ENCODE measurements at regions not wholly inside any gene's neighbourhood (a gene's known extent, or its start where the extent isn't known, plus 50 kb on each side); places are given as distances from the start of the nearest gene placed in this dataset.

DNA sequence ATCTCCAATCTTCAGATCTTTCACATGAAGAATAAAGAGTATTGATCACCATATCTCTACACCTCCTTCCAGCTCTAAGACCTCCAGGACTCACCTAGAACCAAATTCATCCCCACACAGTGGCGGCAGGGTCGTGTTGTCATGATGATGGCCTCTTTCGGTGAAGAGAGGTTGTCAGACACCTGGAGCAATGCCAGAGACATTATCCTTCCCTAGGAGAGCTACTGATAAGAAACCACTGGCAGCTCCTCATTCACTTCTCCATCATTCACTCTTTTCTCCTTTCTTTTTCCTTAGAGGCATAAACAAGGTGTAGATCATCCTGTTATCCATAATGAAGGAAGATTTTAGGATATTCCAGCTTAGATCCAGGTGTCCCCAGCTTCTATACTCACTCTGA, 197.9 kb upstream of the TNP1 start:
- ChIA-PET CTCF (no interaction called here), POLR2A (no interaction called here)
- TF ChIP-seq ZNF384 (IDR thresholded peaks at IDR 0.05) (no peak), FOXK2 (IDR thresholded peaks at IDR 0.05) (no peak), NFRKB (IDR thresholded peaks at IDR 0.05) (no peak), ELF4 (IDR thresholded peaks at IDR 0.05) (no peak), ARNT (IDR thresholded peaks at IDR 0.05) (no peak), LEF1 (IDR thresholded peaks at IDR 0.05; ENCODE audit: borderline replicate concordance) (no peak), BHLHE40 (IDR thresholded peaks at IDR 0.05; ENCODE audit: borderline replicate concordance) (no peak), HDGF (IDR thresholded peaks at IDR 0.05; ENCODE audit: borderline replicate concordance) (no peak), SP1 (IDR thresholded peaks at IDR 0.05) (no peak), CTBP1 (IDR thresholded peaks at IDR 0.05; ENCODE audit: borderline replicate concordance) (no peak), SUZ12 (IDR thresholded peaks at IDR 0.05) (no peak), TARDBP (IDR thresholded peaks at IDR 0.05) (no peak), FOXA1 (IDR thresholded peaks at IDR 0.05) (no peak), L3MBTL2 (conservative IDR thresholded peaks at IDR 0.05) (no peak), FOXM1 (IDR thresholded peaks at IDR 0.05; ENCODE audit: borderline replicate concordance) (no peak)
- TF ChIP-seq, protein P1, sequence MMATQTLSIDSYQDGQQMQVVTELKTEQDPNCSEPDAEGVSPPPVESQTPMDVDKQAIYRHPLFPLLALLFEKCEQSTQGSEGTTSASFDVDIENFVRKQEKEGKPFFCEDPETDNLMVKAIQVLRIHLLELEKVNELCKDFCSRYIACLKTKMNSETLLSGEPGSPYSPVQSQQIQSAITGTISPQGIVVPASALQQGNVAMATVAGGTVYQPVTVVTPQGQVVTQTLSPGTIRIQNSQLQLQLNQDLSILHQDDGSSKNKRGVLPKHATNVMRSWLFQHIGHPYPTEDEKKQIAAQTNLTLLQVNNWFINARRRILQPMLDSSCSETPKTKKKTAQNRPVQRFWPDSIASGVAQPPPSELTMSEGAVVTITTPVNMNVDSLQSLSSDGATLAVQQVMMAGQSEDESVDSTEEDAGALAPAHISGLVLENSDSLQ (IDR thresholded peaks at IDR 0.05) = no peak
- no peak for DNase-seq (ENCODE audit: extremely low spot score)

GRCh38 chr2:217055624-217056023, 195.8 kb upstream of the TNP1 start:
- ChIA-PET CTCF (no interaction called here), POLR2A (no interaction called here)
- DNase-seq (ENCODE audit: extremely low spot score) = no peak
- TF ChIP-seq FOXK2 (IDR thresholded peaks at IDR 0.05) = no peak
- no peak for TF ChIP-seq SP1 (IDR thresholded peaks at IDR 0.05)
- TF ChIP-seq BHLHE40 (IDR thresholded peaks at IDR 0.05; ENCODE audit: borderline replicate concordance) = no peak
- TF ChIP-seq L3MBTL2 (conservative IDR thresholded peaks at IDR 0.05) = no peak
- no peak for TF ChIP-seq CTBP1 (IDR thresholded peaks at IDR 0.05; ENCODE audit: borderline replicate concordance)
- TF ChIP-seq ZNF384 (IDR thresholded peaks at IDR 0.05) = no peak
- no peak for TF ChIP-seq LEF1 (IDR thresholded peaks at IDR 0.05; ENCODE audit: borderline replicate concordance)
- no peak for TF ChIP-seq FOXM1 (IDR thresholded peaks at IDR 0.05; ENCODE audit: borderline replicate concordance)
- no peak for TF ChIP-seq FOXA1 (IDR thresholded peaks at IDR 0.05)
- TF ChIP-seq TARDBP (IDR thresholded peaks at IDR 0.05) = no peak
- TF ChIP-seq NFRKB (IDR thresholded peaks at IDR 0.05) = no peak
- TF ChIP-seq SUZ12 (IDR thresholded peaks at IDR 0.05) = no peak

DNA sequence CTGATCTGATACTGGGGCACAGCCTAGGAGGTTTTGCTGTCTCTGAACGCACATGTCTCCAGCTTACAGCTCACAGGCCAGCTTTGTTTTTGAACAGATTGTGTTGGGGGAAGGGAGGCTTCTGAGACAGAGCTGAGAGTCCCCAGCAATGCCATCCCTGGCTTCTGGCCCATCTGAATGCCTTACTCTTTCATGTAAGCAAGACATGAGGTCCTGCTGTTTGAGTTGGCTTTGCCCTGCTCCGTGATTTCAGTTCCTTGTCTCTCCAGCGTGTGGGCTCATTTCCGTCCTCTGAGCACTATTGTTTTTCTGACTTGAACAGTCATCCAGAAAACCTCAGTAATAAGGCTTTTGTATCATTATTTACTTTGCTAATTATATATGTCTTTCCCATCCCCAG, 194.9 kb upstream of the TNP1 start:
- POLR2A ChIA-PET = no interaction called here
- DNase-seq (ENCODE audit: extremely low spot score) = no peak

GRCh38 chr2:217052856-217053577, 193.2 kb upstream of the TNP1 start:
- no peak for TF ChIP-seq HDGF (IDR thresholded peaks at IDR 0.05; ENCODE audit: borderline replicate concordance)
- no peak for TF ChIP-seq SUZ12 (IDR thresholded peaks at IDR 0.05)
- TF ChIP-seq, protein P1 (IDR thresholded peaks at IDR 0.05) = no peak
- TF ChIP-seq BHLHE40 (IDR thresholded peaks at IDR 0.05; ENCODE audit: borderline replicate concordance) = no peak
- no peak for TF ChIP-seq FOXA1 (IDR thresholded peaks at IDR 0.05)
- no peak for TF ChIP-seq ELF4 (IDR thresholded peaks at IDR 0.05)
- TF ChIP-seq ARNT (IDR thresholded peaks at IDR 0.05) = no peak
- TF ChIP-seq LEF1 (IDR thresholded peaks at IDR 0.05; ENCODE audit: borderline replicate concordance) = no peak
- TF ChIP-seq FOXM1 (IDR thresholded peaks at IDR 0.05; ENCODE audit: borderline replicate concordance) = no peak
- TF ChIP-seq CTBP1 (IDR thresholded peaks at IDR 0.05; ENCODE audit: borderline replicate concordance) = no peak
- TF ChIP-seq ZNF384 (IDR thresholded peaks at IDR 0.05) = no peak
- no peak for TF ChIP-seq L3MBTL2 (conservative IDR thresholded peaks at IDR 0.05)
- TF ChIP-seq SP1 (IDR thresholded peaks at IDR 0.05) = no peak
- TF ChIP-seq FOXK2 (IDR thresholded peaks at IDR 0.05) = no peak
- TF ChIP-seq NFRKB (IDR thresholded peaks at IDR 0.05) = no peak
- TF ChIP-seq TARDBP (IDR thresholded peaks at IDR 0.05) = no peak
- ChIA-PET POLR2A (no interaction called here), CTCF (no interaction called here)
- no peak for DNase-seq (ENCODE audit: extremely low spot score)

More for the DNA sequence above, 194.9 kb upstream of the TNP1 start:
- CTCF ChIA-PET = no interaction called here
- no peak for TF ChIP-seq FOXM1 (IDR thresholded peaks at IDR 0.05; ENCODE audit: borderline replicate concordance)
- no peak for TF ChIP-seq LEF1 (IDR thresholded peaks at IDR 0.05; ENCODE audit: borderline replicate concordance)
- no peak for TF ChIP-seq ZNF384 (IDR thresholded peaks at IDR 0.05)
- no peak for TF ChIP-seq SUZ12 (IDR thresholded peaks at IDR 0.05)
- TF ChIP-seq FOXA1 (IDR thresholded peaks at IDR 0.05) = no peak
- no peak for TF ChIP-seq L3MBTL2 (conservative IDR thresholded peaks at IDR 0.05)
- TF ChIP-seq CTBP1 (IDR thresholded peaks at IDR 0.05; ENCODE audit: borderline replicate concordance) = no peak
- no peak for TF ChIP-seq ARNT (IDR thresholded peaks at IDR 0.05)
- TF ChIP-seq, protein P1 (IDR thresholded peaks at IDR 0.05) = no peak
- TF ChIP-seq NFRKB (IDR thresholded peaks at IDR 0.05) = no peak
- TF ChIP-seq SP1 (IDR thresholded peaks at IDR 0.05) = no peak
- no peak for TF ChIP-seq HDGF (IDR thresholded peaks at IDR 0.05; ENCODE audit: borderline replicate concordance)
- no peak for TF ChIP-seq BHLHE40 (IDR thresholded peaks at IDR 0.05; ENCODE audit: borderline replicate concordance)
- no peak for TF ChIP-seq FOXK2 (IDR thresholded peaks at IDR 0.05)
- no peak for TF ChIP-seq ELF4 (IDR thresholded peaks at IDR 0.05)
- TF ChIP-seq TARDBP (IDR thresholded peaks at IDR 0.05) = no peak

GRCh38 chr2:217051416-217051815, 191.6 kb upstream of the TNP1 start:
- POLR2A ChIA-PET = no interaction called here
- no peak for DNase-seq (ENCODE audit: extremely low spot score)
- no peak for TF ChIP-seq FOXM1 (IDR thresholded peaks at IDR 0.05; ENCODE audit: borderline replicate concordance)
- TF ChIP-seq FOXA1 (IDR thresholded peaks at IDR 0.05) = no peak
- no peak for TF ChIP-seq FOXK2 (IDR thresholded peaks at IDR 0.05)
- CTCF ChIA-PET = interaction anchor here (0.6 kb wide), 1 partner anchor 22 kb away, joined by 4 read pairs; no protein-coding TSS in a partner anchor

- CTCF ChIA-PET = interaction anchor here (0.8 kb wide), 1 partner anchor 50 kb away, joined by 3 read pairs; no protein-coding TSS in a partner anchor
Measured at GRCh38 chr2:217049956-217050355, 190.1 kb upstream of the TNP1 start.

More at GRCh38 chr2:217049956-217050355, 190.1 kb upstream of the TNP1 start:
- TF ChIP-seq HDGF (IDR thresholded peaks at IDR 0.05; ENCODE audit: borderline replicate concordance) = no peak
- TF ChIP-seq ZNF384 (IDR thresholded peaks at IDR 0.05) = no peak
- no peak for TF ChIP-seq SUZ12 (IDR thresholded peaks at IDR 0.05)
- no peak for TF ChIP-seq CTBP1 (IDR thresholded peaks at IDR 0.05; ENCODE audit: borderline replicate concordance)
- no peak for TF ChIP-seq L3MBTL2 (conservative IDR thresholded peaks at IDR 0.05)
- TF ChIP-seq ARNT (IDR thresholded peaks at IDR 0.05) = no peak
- no peak for TF ChIP-seq SP1 (IDR thresholded peaks at IDR 0.05)
- no peak for TF ChIP-seq LEF1 (IDR thresholded peaks at IDR 0.05; ENCODE audit: borderline replicate concordance)
- no peak for TF ChIP-seq NFRKB (IDR thresholded peaks at IDR 0.05)
- DNase-seq (ENCODE audit: extremely low spot score) = no peak
- POLR2A ChIA-PET = no interaction called here

All from HEK293T (cell line).